HG02610 (cell line): ENCODE measurements at regions not wholly inside any gene's neighbourhood (a gene's known extent, or its start where the extent isn't known, plus 50 kb on each side); places are given as distances from the start of the nearest gene placed in this dataset.
A peak's percentile ranks its signal among the peaks of the same experiment; 100 is the strongest.

ENCODE experiments used
- ATAC-seq: cut with Tn5 transposase; IDR thresholded peaks from one replicate; pipeline ENCODE4 v1.9.1; 2021; ENCODE audit warnings: mild to moderate bottlenecking, moderate library complexity; ENCODE audit not compliant: unreplicated experiment

DNA sequence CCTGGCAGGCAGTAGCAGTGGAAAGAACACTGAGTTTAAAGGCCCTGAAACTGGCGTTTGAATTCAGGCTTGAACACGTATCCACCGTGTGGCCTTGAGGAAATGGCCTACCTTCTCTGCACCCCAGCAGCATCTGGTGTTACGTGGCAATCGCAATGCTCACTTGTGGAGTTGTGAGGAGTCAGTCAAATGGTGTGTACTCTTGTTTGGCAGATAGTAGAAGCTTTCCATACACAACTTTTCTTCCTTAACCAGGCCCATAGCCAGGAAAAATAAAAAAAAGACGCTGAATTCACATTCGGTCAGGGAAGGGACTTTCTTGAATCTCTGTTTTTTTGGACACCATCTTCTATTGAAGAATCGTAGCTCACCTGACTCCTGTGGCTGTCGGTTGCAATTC lies 1101.5 kb upstream of the KLHL29 start:
- ATAC-seq: no peak

DNA sequence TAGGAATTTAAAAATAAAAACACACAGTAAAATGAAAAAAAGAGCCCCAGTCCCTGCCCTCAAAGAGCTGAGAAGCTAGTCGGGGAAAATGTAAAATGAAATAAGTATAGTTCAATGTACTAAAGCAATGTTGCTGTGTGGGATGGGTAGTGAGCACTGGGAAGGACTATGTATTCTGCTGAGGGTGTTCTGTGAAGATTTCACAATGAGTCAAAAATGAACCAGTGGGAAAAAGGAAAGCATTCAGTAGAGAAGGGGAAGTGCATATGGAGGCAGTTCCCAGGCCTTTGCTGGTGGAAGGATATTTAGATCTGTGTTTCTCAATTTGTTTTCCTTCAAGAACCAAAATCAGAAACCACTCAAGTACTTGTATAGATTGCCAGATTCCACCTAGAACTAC lies 1094.7 kb upstream of the KLHL29 start:
- no peak for ATAC-seq

DNA sequence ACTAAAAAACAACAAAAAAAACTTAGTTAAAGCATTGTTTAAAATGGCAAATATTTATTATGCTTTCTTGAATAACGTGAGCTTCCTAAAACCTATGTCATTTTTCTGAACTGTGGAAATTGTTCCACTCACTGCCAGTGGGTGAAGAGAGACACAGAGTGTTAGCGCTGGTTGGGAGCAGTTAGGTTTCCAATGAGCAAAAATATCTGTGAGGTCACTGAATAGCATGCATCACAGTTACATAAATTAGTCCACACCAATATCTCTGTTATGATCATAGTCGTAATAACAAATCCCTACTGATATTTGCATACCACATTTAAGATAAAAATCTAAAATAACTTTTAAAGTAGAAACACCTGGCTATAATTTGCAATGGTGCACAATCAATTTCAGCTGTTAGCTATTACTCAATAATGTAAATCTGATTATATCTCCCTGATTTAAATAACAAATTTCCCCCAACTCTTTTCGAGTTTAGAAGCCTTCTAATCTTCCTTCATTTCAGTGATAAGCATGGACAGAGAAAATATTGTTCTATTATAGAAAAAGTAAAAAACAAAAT lies 1094.0 kb upstream of the KLHL29 start:
- ATAC-seq: no peak

DNA sequence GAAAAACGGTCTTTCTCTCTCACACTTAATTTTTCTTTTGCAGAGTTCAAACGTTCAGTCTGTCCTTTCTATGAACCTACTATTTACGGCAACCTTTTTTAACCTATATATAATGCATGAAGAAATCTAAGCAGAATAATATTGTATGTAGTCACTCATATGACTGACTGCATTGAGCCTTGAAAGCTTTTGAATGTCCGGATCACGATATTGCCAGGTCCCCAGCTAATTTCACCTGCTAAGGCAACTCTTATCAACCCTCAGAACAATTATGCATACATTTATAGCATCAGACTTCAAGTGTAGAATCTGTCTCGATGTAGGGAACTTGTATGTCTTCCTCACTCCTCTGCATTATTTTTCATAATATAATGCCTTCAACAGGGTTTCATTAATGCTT lies 1083.8 kb upstream of the KLHL29 start:
- ATAC-seq: no peak

DNA sequence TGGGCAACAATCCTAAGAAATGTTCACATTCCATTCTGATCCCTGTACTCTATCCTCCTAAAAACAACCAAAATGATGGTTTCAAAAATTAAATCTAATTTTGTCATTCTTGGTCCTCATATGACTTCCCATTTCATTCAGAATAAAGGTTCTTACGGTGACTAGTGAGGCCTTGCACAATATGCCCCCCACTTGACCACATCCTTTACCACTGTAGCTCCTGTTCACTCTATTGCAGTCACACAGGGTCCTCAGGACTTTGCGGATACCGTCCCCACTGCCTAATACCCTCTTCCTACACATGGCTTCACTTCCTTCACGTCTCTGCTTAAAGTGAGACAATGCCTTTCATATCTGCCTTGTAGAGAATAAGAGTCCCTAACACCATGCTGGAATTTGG lies 1058.7 kb upstream of the KLHL29 start:
- no peak for ATAC-seq

DNA sequence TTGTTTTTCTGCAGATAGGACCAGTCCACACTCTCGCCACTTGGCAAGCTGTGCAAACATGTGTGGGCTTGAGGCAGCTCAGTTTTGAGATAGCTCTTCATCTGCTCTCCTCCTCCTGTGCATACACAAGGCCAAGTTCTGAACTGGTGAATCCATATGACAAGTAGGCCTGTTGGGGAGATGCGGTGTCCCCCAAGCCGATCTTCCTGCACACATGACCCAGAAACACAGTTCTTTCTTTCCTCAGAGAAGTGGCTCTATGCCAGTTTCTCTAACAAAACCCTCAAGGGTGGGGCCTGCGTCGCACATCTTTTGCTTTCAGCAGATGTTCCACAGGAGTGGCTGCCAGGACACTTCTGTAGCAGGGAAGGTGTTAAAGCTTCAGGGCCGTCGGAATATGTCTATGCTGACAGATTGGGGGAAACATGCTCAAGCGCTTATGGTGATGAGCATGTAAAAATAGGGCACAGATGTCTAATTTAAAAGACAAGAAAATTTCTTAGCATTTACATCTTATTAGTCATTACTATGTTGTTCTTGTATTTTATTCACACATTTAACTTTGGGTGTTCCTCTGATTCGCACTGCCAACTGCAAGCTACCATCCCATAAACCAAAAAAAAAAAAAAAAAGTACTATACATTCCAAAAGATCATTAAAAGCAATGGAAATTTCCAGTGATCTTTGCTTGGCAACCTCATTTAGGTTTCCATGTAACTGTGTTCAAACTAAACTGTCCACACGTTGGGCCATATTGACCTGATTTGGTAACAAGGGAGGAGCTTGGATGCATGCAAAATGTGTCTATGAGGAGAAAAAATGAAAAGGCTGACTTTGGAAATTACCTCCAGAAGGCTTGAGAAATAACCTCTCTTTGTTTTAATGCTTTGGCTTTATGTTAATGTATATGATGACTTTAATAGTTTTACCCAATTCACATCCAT lies 1055.5 kb upstream of the KLHL29 start:
- no peak for ATAC-seq

DNA sequence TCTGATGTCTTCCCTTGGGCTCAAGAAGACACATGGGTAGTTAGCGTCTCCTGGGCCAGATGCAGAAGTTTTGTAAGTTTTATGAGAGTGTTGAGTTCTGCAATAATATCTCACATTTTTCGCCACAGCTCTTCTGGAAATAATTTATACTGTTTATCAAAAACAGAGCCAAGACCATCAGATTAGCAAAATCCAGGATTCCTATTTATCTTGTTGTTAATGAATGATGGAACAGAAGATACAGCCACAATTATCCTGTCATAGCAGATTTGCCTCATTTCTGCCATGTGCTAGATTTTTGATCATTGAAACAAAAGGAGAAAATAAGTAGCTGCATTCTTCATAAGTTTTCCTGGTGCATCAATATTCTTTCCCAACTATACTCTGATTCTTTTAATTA lies 1048.6 kb upstream of the KLHL29 start:
- ATAC-seq: no peak

DNA sequence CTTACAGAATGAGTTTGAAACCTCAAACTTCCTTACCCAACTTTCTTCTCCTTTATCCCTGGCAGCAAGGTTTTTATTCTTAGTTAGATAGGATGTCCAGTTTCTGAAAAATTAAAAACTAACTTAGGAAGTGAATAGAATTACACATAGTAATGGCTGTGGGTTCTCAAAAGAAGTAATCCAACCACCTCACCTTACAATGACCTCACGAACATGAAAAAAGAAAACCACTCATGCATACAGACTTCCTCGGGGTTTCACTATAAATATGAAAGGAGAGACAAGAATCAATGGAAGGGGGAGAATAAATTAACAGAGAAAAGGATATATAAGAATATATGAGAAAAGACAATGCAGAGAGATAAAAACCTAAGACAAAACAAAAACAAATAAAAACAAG lies 1044.3 kb upstream of the KLHL29 start:
- no peak for ATAC-seq

DNA sequence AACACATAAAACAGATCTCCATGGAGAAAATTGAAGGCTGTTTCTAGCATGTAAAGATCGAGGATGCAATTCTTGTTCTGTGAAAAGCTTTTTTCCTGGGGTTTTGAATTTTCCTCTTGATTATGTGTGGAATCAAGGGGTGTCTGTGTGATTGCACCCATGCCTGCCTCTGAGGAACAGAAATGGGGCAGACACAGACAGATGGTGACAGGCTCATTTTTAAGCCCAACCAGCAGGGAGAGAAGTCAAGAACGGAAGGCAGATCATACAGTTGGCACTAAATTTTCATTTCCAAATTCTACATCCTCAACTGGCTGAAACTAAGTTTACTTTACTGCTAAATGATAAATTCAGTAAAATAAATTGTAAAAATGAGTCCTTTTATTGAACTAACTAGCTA lies 1037.7 kb upstream of the KLHL29 start:
- ATAC-seq: no peak

DNA sequence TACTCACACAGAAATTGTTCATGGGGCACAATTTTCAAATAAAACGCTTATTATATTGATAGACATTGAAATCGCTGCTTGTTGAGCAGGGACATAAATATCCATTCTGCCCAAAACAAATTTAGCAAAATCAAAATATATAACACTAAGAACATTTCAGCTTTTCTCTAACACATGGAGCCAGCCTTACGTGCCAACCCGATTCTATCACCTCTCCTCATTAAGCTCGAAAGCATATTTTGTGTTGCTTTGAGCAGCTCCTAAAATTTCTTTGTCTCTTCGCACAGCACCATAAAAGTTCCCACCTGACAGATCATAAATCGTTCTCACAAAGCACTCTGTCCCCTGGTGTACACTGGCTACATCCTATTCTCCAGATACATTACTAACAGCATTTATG lies 1034.4 kb upstream of the KLHL29 start:
- ATAC-seq: no peak

DNA sequence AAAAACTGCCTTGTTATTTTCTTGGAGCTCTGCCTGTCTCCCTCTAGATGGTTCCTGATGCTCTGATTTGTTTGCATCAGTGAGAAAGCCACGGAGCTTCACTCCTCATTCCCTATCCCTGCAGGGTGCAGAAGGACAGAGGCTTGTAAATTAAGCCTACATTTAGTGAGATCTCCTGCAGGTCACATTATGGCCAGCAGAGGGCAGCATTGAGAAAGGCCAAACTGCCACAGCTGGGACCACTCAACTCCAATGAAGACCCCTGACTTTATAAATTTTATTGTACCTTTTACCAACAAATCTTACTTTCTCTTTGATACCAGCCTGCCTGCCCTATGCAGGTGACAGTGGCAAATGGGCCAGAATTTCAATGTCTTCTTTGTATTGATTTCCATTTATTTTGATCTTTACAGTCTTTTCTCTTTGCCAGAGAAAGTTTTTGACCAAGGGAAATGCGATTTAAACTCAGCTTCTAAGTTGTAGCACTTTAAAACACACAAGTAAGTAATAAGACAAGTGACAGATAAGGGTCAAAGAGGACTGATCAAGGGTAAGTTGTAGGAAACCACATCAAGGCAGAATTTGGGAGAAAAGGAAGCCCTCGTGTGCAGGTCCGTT lies 1029.1 kb upstream of the KLHL29 start:
- peak; percentile 74 for ATAC-seq

DNA sequence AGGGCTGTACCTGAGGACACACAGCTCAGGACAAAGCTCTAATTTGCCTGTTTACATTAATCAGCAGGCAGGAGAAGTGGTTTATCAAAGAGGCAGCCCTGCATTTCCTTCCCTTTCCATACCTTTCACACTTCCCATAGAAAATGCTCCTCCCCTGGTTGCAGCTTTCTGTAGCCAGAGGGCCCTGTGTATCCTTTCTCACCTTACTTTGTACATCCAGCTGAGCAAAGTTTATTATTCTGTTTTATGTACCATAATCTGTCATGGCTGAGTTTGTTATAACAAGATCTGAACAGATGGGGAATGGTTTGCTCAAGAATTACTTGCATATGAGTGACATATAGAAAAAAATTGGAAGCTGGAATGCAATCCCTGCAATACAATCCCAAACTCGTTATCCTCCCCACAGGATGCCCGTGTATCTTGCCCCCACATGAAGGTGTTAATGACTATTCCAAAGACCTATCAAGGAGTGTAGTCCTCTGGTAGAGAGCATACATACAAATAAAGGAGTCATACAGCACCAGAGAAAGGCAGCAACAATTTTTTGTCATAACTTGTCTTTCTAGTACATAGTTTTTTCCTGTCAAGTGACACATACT lies 1025.8 kb upstream of the KLHL29 start:
- ATAC-seq: no peak

DNA sequence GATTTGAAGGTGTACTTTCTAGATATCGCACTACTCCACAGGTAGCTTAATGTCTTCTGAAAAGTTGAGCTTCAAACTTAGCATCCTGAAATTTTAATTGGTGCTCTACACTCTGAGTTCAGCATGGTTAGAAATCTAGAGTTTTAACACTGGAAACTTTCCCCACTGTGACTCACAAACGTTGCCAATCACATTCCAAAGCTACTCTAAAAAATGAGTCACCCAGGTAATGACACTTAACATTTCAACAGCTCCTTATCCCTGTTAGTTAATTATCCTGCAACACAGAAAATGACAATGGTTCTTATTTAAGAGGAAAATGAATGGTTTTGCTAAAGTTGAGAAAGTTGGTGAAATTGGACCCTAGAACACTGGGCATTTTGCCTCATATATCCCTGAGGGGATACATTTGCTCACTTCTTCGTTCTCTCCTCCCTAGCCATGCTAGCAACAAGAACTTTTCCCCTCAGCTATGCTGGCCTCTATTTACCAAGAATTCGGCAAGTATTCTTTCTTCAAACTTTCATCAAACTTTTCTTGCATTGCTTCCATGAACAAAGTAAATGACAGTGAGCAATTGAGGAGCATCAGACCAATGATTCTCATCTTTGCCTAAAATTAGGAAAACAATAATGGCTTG lies 1024.1 kb upstream of the KLHL29 start:
- no peak for ATAC-seq

DNA sequence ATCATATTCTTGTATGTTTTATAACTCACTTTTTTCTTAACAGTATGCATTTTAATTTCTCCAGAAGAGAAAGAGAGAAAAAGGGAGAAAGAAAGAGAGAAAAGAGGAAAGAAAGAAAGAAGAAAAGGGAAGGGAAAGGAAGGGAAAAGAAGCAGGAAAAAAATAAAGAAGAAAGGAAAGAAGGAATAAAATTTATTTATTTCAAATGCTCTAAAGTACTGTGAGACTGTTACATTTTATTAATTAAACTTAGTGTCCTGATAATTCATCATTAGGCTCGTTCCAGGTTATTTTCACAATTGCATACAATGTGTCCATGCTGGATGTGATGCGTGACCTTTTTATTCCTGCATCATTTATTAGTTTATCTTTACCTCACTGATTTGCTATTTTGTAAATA lies 1023.4 kb upstream of the KLHL29 start:
- ATAC-seq: no peak

DNA sequence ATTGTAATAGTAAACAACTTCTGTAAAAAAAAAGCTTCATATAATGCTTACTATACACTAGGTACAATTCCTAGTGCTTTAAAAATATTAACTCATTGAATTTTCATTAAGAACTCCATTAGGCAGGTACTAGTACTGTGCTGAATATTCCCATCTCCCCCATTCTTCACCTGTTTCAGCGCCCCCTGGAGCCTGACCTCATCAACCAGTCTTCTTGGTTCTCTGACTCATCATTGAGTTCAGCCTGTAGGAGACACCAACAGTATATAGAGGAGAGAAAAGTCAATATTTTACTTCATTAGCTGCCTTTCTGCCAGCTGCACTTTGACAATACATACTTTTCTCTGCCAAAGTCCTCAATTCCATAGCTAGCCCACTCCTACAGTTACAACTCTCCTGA lies 1009.9 kb upstream of the KLHL29 start:
- no peak for ATAC-seq

DNA sequence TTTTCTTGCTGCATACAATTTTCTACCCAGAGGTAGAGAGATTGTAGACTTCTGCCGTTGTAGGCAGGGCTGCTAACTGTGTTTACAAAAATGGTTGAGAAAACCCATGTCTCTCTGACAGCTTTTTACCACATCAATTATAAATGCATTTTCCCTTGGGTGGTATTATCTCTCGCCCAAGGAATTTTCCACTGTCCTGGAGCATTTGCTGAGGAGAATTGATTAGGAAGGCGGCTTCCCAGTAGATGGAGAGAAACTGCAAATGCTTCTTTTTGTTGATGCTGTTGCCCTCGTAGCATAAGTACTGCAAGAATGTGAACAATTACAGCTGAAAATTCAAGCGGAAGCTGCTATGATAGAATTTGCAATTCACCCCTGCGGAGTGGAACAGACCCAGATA lies 1007.7 kb upstream of the KLHL29 start:
- no peak for ATAC-seq

DNA sequence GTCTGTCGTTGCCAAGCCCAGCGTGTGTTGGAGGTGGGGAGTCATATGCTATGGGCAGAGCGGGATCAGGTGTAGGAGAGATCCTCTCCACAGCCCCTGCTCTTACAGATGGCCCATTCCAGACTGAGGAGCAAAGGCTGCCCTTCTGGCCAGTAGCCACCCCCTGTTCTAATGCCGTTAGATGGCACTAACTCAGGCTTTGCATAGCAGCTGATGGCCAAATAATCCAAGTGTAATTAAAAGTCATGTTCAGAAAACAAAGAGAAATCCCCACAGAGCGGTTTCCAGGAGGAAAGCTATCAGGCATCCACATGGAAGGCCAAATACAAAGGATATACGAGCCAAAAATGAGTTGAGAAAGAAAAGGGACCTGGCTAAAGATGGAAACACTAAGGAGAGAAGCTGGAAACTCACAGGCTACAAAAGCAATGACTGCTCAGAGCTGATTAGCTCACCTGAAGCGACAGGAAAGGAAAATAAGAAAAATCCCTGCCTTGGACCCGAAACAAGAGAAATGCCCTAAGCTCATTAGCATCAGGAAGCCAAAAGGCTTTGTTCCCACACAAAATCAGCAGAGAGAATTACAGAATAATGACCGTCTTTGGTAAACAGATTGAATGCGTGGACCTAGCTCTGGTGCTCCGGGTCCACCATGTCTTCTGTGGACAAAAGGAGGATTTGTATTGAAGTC lies 1002.4 kb upstream of the KLHL29 start:
- ATAC-seq: no peak

DNA sequence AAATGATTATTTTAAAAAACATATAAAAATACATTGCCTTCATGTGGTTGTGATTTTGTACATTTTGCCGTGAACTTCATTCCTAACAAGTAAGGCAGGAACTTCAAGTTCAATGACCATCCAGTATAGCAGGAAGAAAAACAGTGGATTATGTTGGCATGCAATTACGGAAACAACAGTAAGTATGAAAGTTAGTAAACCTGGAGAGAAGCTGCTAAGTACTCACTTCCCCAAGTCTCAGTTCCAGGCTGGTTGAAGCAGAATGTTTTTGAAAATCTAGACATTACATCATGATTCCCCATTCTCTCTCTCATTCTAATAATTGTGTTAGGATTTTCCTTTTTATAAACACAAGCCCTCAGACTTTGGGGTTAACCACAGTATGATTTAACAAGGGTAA lies 987.1 kb upstream of the KLHL29 start:
- ATAC-seq: no peak

DNA sequence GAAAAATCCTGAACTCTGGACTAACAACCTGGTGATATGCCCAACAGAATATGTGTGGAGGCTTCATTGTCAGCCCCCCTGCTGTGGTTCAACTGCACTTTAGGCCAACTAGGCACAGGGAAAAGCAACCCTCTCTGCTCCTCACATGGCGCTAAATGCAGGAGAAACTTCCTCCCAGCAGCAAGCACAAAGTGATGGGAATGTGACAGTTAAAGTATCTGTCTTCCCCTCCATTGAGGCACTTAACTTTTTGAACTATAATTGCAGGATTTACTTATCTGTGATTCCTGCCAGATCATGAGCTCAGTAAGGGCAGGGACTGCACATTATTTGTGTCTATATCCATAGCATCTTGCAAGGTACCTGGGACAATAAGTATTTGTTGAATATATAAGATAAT lies 981.2 kb upstream of the KLHL29 start:
- ATAC-seq: no peak

DNA sequence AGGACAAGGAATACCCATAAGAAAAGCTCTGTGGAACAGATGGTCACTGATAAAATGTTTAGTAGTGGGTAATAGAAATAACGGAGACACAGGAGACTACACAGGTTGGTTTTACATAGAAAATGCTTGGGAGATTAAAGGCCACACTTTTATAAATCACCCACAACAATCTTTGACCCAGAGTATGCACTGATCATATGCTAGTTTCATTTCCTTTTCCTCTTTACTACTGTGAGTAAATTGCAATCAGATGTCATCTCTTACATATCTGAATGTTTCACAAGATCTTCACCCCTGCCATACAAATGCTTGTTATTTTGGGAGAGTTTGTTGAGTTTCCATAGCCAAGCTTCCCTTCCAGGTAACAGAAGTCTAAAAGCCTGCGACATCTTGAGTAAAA lies 978.4 kb upstream of the KLHL29 start:
- ATAC-seq: no peak

DNA sequence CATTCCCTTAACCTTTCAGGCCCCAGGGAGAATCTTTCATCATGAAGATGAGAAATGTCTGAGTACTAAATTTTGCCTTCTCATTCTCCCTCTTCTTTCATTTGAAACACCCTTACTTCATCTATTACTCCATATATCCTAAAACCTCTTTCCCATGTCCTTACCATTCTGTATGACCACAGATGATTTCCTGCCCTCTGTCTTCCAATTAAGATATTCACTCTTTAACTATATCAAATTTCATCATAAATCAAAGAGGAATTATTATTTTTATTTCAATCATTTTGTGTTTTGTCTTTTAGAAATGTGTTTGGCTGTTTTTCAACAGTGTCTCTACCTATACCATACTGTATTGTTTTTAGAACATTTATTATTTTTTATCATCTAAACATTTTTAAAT lies 964.9 kb upstream of the KLHL29 start:
- ATAC-seq: no peak
